ENCODE measurements at regions not wholly inside any gene's neighbourhood (a gene's known extent, or its start where the extent isn't known, plus 50 kb on each side); places are given as distances from the start of the nearest gene placed in this dataset.

DNA sequence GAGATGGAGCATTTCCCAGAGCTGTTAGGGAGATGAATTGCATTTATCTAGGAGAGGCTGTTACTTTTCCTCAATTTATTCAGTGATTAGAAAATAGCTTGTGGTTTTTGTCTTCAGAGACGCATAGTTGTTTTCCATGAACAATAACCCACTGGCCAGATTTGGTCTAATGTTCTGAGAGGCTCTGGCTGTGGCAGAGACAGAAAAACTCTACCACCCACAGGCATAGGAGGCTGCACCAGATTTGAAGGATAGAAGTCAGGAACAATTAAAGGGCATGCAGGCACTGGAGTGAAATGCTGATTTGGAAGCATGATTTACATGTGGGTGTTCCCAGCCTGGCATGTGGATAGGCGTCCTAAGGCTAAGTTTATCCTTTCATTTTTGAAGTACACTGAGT is 143.5 kb downstream of the NFKBIZ start:
- peaks cover 8% of the 10 kb centered on the region for H3K4me1 ChIP-seq (ENCODE audit: low read length)
- DNase-seq: no peak
- H3K9me2 ChIP-seq (replicated peaks; ENCODE audit: insufficient read depth, low read length): no peaks in the 10 kb centered on the region
- TF ChIP-seq EZH2 (optimal IDR thresholded peaks at IDR 0.05; ENCODE audit: low read depth, low read length): no peak
- TF ChIP-seq, protein P1, sequence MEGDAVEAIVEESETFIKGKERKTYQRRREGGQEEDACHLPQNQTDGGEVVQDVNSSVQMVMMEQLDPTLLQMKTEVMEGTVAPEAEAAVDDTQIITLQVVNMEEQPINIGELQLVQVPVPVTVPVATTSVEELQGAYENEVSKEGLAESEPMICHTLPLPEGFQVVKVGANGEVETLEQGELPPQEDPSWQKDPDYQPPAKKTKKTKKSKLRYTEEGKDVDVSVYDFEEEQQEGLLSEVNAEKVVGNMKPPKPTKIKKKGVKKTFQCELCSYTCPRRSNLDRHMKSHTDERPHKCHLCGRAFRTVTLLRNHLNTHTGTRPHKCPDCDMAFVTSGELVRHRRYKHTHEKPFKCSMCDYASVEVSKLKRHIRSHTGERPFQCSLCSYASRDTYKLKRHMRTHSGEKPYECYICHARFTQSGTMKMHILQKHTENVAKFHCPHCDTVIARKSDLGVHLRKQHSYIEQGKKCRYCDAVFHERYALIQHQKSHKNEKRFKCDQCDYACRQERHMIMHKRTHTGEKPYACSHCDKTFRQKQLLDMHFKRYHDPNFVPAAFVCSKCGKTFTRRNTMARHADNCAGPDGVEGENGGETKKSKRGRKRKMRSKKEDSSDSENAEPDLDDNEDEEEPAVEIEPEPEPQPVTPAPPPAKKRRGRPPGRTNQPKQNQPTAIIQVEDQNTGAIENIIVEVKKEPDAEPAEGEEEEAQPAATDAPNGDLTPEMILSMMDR (IDR thresholded peaks at IDR 0.05; ENCODE audit: low read length): no peak
- TF ChIP-seq EZH2phosphoT487 (IDR thresholded peaks at IDR 0.05; ENCODE audit: low read length): no peak
- H4K20me1 ChIP-seq (ENCODE audit: insufficient read depth, low read length): no peaks in the 10 kb centered on the region
- no peaks in the 10 kb centered on the region for H3K27me3 ChIP-seq (replicated peaks; ENCODE audit: insufficient read depth, low read length)
- no peak overlapping the region for H3K4me3 ChIP-seq (ENCODE audit: low read length)
- no peak overlapping the region for H3K4me2 ChIP-seq (ENCODE audit: low read depth, low read length)
- H3K36me3 ChIP-seq (replicated peaks; ENCODE audit: insufficient read depth, low read length): no peaks in the 10 kb centered on the region
- no peak overlapping the region for H2AFZ ChIP-seq (ENCODE audit: low read length)
- no peak overlapping the region for H3K9ac ChIP-seq (ENCODE audit: low read length)
- H3K27ac ChIP-seq (ENCODE audit: low read length): no peak overlapping the region
- H3F3A ChIP-seq (ENCODE audit: insufficient read depth, low read length): no peaks in the 10 kb centered on the region
- no peaks in the 10 kb centered on the region for H3K79me2 ChIP-seq (ENCODE audit: low read length)
- no peaks in the 10 kb centered on the region for H3K9me3 ChIP-seq (replicated peaks; ENCODE audit: insufficient read depth, low read length)

DNA sequence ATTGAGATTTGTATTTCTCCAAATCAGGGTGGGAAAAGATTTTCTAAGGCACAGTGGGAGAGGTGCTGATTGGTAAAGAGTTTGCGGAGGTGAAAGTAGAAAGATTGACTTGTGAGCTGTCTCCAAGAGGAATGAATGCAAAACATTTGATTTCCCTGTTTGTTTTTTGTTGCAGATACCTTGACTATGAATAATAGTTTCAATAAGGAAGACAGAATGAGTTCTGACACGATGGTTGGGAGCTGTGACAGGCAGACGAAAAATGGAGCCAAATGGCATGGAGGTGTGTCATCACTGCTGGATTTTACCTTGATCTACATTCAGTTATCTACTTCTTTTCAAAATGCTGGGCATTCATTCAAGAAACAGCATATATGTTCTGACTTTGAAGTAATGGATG is 145.1 kb downstream of the NFKBIZ start:
- H4K20me1 ChIP-seq (ENCODE audit: insufficient read depth, low read length): no peaks in the 10 kb centered on the region
- H3K4me2 ChIP-seq (ENCODE audit: low read depth, low read length): no peak overlapping the region
- no peak overlapping the region for H3K9ac ChIP-seq (ENCODE audit: low read length)
- no peaks in the 10 kb centered on the region for H3K9me2 ChIP-seq (replicated peaks; ENCODE audit: insufficient read depth, low read length)
- H3K27me3 ChIP-seq (replicated peaks; ENCODE audit: insufficient read depth, low read length): no peaks in the 10 kb centered on the region
- no peak overlapping the region for H2AFZ ChIP-seq (ENCODE audit: low read length)
- H3K4me1 ChIP-seq (ENCODE audit: low read length): no peaks in the 10 kb centered on the region
- no peaks in the 10 kb centered on the region for H3K79me2 ChIP-seq (ENCODE audit: low read length)
- no peaks in the 10 kb centered on the region for H3K9me3 ChIP-seq (replicated peaks; ENCODE audit: insufficient read depth, low read length)
- DNase-seq: no peak
- H3F3A ChIP-seq (ENCODE audit: insufficient read depth, low read length): no peaks in the 10 kb centered on the region
- H3K36me3 ChIP-seq (replicated peaks; ENCODE audit: insufficient read depth, low read length): no peaks in the 10 kb centered on the region
- no peak overlapping the region for H3K4me3 ChIP-seq (ENCODE audit: low read length)
- H3K27ac ChIP-seq (ENCODE audit: low read length): no peak overlapping the region
- TF ChIP-seq EZH2phosphoT487 (IDR thresholded peaks at IDR 0.05; ENCODE audit: low read length) (no peak), EZH2 (optimal IDR thresholded peaks at IDR 0.05; ENCODE audit: low read depth, low read length) (no peak)
- TF ChIP-seq, protein P1 (IDR thresholded peaks at IDR 0.05; ENCODE audit: low read length): no peak

DNA sequence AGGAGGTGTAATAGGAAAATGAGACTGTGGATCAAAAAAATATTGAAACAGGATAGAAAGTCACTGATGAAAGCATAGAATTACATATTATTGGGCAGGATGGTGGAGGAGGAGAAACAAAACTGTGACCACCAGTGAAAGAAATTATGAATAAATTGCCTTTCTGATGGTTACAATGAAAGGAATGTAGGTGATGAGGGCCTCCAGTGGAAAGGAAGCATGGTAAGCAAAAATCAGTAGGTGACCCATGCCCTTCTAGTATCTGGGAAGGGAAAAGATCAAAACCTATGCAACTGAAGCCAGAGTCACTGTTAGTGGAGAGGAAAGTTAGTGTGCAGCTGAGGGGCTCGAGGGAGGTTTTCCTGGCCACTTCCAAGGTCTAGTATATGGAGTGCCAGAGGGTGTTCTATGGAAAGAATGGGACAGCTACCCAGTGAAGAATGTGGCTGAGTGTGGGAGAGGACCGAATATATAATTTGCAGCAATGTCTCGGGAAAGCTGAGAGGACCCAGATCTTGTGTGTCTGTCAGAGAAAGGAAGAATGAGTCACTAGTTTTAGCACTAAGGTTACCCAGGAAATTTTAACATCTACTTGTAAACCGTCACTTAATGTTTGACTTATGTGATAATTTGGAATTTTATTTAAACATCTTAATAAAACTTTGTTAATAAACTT is 146.2 kb downstream of the NFKBIZ start:
- Histone ChIP-seq H3K4me1 (ENCODE audit: low read length) (no peaks in the 10 kb centered on the region), H3K9me2 (replicated peaks; ENCODE audit: insufficient read depth, low read length) (no peaks in the 10 kb centered on the region), H3K79me2 (ENCODE audit: low read length) (no peaks in the 10 kb centered on the region), H3K27me3 (replicated peaks; ENCODE audit: insufficient read depth, low read length) (no peaks in the 10 kb centered on the region), H2AFZ (ENCODE audit: low read length) (no peak overlapping the region), H3K9me3 (replicated peaks; ENCODE audit: insufficient read depth, low read length) (no peaks in the 10 kb centered on the region), H3K27ac (ENCODE audit: low read length) (no peak overlapping the region), H4K20me1 (ENCODE audit: insufficient read depth, low read length) (no peaks in the 10 kb centered on the region), H3F3A (ENCODE audit: insufficient read depth, low read length) (no peaks in the 10 kb centered on the region), H3K9ac (ENCODE audit: low read length) (no peak overlapping the region), H3K4me3 (ENCODE audit: low read length) (no peak overlapping the region), H3K4me2 (ENCODE audit: low read depth, low read length) (no peak overlapping the region), H3K36me3 (replicated peaks; ENCODE audit: insufficient read depth, low read length) (no peaks in the 10 kb centered on the region)
- TF ChIP-seq, protein P1 (IDR thresholded peaks at IDR 0.05; ENCODE audit: low read length): no peak
- no peak for TF ChIP-seq EZH2 (optimal IDR thresholded peaks at IDR 0.05; ENCODE audit: low read depth, low read length)
- no peak for TF ChIP-seq EZH2phosphoT487 (IDR thresholded peaks at IDR 0.05; ENCODE audit: low read length)
- no peak for DNase-seq

Measured in MM.1S (cell line).